Ascending aorta (tissue), 2 donors: ENCODE measurements at regions not wholly inside any gene's neighbourhood (a gene's known extent, or its start where the extent isn't known, plus 50 kb on each side); places are given as distances from the start of the nearest gene placed in this dataset.

Experiments used
- DNase-seq, 2 donors: peaks; one replicate each; pipeline ENCODE4 v3.0.0-alpha.2; 2019; ENCODE audit warnings: low spot score in 2 of 2
- H3K27ac ChIP-seq, 2 donors: fragments of 200-600 bp; sonication (generic); one replicate each; pipeline ENCODE4 v1.5.1; 2016 to 2017; ENCODE audit warnings: mild to moderate bottlenecking in 1 of 2
- H3K27me3 ChIP-seq: fragments of 200-600 bp; sonication (generic); one replicate; pipeline ENCODE4 v1.5.1; 2017
- H3K36me3 ChIP-seq, 2 donors: fragments of 200-600 bp; sonication (generic); one replicate each; pipeline ENCODE4 v1.5.1; 2016
- H3K4me1 ChIP-seq, 2 donors: fragments of 200-600 bp; sonication (generic); one replicate each; pipeline ENCODE4 v1.5.1; 2016 to 2017; ENCODE audit warnings: mild to moderate bottlenecking in 1 of 2
- H3K4me3 ChIP-seq, 2 donors: fragments of 200-600 bp; sonication (generic); one replicate each; pipeline ENCODE4 v1.5.1; 2016 to 2017; ENCODE audit warnings: mild to moderate bottlenecking in 1 of 2
- H3K9me3 ChIP-seq, 2 donors: fragments of 200-600 bp; sonication (generic); one replicate each; pipeline ENCODE4 v1.5.1; 2016
- intact Hi-C: fragments of 100-400 bp; cut with DNase I; formaldehyde crosslinking; loops from one replicate; pipeline ENCODE4 v1.15.1; 2023
- TF ChIP-seq, protein P1 (sequence below), 3 experiments: fragments of 200-600 bp in 2 of 3; fragments of 450-650 bp in 1 of 3; sonication (generic) in 2 of 3; IDR thresholded peaks; one replicate each; pipeline ENCODE4 v1.5.1; 2016 to 2019; ENCODE audit warnings: antibody characterized with exemption in 3 of 3, mild to moderate bottlenecking in 1 of 3, moderate library complexity in 1 of 3

DNA sequence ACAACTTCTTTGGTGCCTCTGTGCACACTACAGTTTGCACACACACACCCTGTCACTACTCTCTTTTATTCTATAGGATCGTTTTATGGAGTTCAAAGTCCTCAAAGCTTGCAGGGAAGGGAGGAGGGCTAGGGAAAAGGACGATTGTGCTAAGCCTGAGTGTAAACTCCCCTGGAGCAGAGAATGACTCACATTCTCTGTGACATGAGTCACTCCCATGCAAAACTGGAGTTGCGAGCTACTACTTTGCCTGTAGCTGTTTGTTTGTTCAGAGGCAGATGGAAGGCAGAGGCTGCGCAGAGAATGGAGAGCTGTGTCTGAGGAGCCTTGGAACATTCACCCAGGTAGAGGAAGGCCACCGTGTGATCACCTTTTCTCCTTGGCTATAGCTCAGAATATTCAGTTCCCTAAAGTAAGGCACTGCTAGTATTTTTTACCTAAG is 80.5 kb upstream of the MBNL2 start:
- no peak overlapping the region for H3K27ac ChIP-seq
- TF ChIP-seq, protein P1, sequence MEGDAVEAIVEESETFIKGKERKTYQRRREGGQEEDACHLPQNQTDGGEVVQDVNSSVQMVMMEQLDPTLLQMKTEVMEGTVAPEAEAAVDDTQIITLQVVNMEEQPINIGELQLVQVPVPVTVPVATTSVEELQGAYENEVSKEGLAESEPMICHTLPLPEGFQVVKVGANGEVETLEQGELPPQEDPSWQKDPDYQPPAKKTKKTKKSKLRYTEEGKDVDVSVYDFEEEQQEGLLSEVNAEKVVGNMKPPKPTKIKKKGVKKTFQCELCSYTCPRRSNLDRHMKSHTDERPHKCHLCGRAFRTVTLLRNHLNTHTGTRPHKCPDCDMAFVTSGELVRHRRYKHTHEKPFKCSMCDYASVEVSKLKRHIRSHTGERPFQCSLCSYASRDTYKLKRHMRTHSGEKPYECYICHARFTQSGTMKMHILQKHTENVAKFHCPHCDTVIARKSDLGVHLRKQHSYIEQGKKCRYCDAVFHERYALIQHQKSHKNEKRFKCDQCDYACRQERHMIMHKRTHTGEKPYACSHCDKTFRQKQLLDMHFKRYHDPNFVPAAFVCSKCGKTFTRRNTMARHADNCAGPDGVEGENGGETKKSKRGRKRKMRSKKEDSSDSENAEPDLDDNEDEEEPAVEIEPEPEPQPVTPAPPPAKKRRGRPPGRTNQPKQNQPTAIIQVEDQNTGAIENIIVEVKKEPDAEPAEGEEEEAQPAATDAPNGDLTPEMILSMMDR (IDR thresholded peaks at IDR 0.05): no peak
- H3K4me1 ChIP-seq: peaks cover 0 to 3% of the 10 kb centered on the region in 2 donors
- H3K36me3 ChIP-seq: no peaks in the 10 kb centered on the region
- DNase-seq: peak in 1 of 2 donors; percentile 66
- intact Hi-C loops: no loop called here
- H3K4me3 ChIP-seq: no peak overlapping the region
- no peaks in the 10 kb centered on the region for H3K9me3 ChIP-seq
- H3K27me3 ChIP-seq: no peaks in the 10 kb centered on the region

DNA sequence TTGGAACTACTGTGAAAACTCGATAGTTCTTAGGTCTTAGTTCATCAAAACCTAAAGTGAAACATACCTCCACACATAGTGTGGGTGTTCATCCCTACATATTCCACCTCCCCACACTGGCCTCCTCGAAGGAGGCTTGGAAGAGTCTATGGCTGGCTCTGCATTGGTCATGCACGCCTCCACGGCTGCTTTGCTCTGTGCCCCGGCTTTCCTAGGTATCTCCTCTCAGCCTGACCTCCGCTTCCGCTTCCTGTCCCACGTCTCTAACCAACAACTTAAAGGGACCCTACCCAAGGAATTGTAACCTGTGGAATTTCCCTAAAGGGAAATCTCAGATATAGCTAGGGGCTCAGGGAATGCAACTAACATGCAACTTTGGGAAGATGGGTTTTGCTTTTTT is 79.7 kb upstream of the MBNL2 start:
- H3K27ac ChIP-seq: no peak overlapping the region
- H3K27me3 ChIP-seq: no peaks in the 10 kb centered on the region
- peaks cover 0 to 2% of the 10 kb centered on the region in 2 donors for H3K4me1 ChIP-seq
- TF ChIP-seq, protein P1 (IDR thresholded peaks at IDR 0.05): no peak
- no peaks in the 10 kb centered on the region for H3K36me3 ChIP-seq
- intact Hi-C loops: no loop called here
- no peaks in the 10 kb centered on the region for H3K9me3 ChIP-seq
- H3K4me3 ChIP-seq: peak overlapping the region in 1 of 2 donors; percentile 29
- no peak for DNase-seq

DNA sequence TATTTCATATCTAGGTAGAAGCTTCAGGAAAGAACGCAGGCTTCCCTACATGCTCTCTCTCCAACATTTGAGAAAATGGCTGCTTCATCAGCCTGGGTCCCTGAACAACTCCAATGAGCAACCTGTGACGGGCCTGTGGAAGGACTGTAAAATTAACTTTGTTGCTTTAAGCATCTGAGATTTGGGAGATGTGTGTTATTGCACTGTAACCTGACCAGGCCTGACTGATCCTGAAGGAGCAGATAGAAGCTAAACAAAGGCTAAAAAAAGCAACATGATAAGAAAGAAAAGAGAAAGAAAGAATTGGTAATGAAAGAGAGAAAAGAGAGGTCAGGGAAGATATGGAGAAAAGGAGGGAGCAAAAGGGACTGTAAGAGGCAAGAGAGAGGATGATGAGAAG is 77.1 kb upstream of the MBNL2 start:
- intact Hi-C loops: no loop called here
- TF ChIP-seq, protein P1 (IDR thresholded peaks at IDR 0.05): no peak
- DNase-seq: no peak
- H3K36me3 ChIP-seq: no peaks in the 10 kb centered on the region
- H3K4me3 ChIP-seq: no peak overlapping the region
- no peaks in the 10 kb centered on the region for H3K27me3 ChIP-seq
- no peak overlapping the region for H3K27ac ChIP-seq
- H3K4me1 ChIP-seq: peaks cover 0 to 7% of the 10 kb centered on the region in 2 donors
- H3K9me3 ChIP-seq: no peaks in the 10 kb centered on the region

DNA sequence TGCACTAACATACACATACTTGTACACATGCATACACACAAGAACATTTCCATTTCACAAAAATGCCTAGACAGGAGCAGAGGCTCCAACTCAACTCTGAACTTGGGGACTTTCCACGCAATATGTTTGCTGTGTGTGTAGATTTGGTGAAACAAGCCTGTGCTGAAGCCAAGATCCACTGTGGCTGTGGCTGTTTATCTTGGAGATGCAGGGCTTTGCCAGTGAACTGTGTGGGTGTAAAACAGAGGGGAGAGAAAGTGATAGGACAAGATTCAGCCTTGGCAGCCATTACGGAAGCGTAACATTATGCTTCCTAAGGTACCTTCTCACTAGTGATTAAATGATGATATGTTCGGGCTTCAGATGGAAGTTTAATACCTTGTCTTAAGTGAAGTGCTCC is 73.2 kb upstream of the MBNL2 start:
- H3K36me3 ChIP-seq: no peaks in the 10 kb centered on the region
- TF ChIP-seq, protein P1 (IDR thresholded peaks at IDR 0.05): no peak
- no peak for DNase-seq
- H3K27ac ChIP-seq: no peak overlapping the region
- H3K9me3 ChIP-seq: peaks cover 0 to 4% of the 10 kb centered on the region in 2 donors
- intact Hi-C loops: no loop called here
- H3K4me3 ChIP-seq: no peak overlapping the region
- H3K4me1 ChIP-seq: peaks cover 0 to 4% of the 10 kb centered on the region in 2 donors
- no peaks in the 10 kb centered on the region for H3K27me3 ChIP-seq

DNA sequence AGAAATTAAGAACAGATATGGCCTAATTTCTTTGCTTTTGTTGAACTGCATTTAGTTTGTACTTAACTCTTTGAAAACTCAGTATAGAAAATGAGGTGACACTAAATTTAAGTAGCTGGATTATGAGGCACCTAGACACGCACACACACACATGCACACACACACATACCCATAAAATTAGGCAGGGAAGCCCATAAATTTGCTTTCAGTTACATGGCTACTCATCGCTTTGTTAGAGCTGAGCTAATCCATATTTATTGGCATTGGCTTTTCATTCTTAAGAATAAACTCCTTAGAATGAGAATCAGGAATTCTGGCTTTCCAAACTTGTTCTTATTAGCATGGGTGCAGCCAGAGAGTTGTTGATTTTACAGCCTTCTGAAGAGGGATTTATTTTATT is 61.7 kb upstream of the MBNL2 start:
- Histone ChIP-seq H3K9me3 (no peaks in the 10 kb centered on the region), H3K27me3 (no peaks in the 10 kb centered on the region), H3K27ac (no peak overlapping the region), H3K36me3 (no peaks in the 10 kb centered on the region), H3K4me1 (no peaks in the 10 kb centered on the region), H3K4me3 (no peak overlapping the region)
- TF ChIP-seq, protein P1 (IDR thresholded peaks at IDR 0.05): no peak
- intact Hi-C loops: no loop called here
- no peak for DNase-seq
